ENCODE measurements at regions not wholly inside any gene's neighbourhood (a gene's known extent, or its start where the extent isn't known, plus 50 kb on each side); places are given as distances from the start of the nearest gene placed in this dataset.
A peak's percentile ranks its signal among the peaks of the same experiment; 100 is the strongest.

DNA sequence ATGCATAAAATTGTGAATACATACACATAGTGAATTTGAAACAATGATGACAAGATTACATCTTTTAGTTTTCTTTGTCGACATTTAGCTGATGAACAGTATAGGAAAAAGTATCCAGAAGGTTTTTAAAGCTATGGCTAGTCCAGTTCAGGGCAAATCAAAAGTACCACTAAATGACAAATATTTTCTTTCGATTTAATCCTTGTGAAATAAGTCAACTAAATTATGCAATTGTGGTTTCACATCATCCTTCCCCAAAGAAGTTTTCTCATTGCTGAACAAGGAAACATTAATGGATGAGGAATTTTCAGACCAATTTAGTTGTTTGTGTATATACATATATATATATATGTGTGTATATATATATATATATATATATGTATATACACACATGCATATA lies 774.0 kb downstream of the DNAJB9 start:
- H3K4me1 ChIP-seq = no peaks in the 10 kb centered on the region
- H3K27me3 ChIP-seq = no peaks in the 10 kb centered on the region
- no peaks in the 10 kb centered on the region for H3K36me3 ChIP-seq (replicated peaks in 1 of 2; ENCODE audit: insufficient read depth in 1 of 2, low read depth in 2 of 2)
- ATAC-seq (no peak), DNase-seq (no peak)
- intact Hi-C loops (cut with DNase I) = no loop called here
- H3K4me3 ChIP-seq = no peak overlapping the region
- TF ChIP-seq, protein P1, sequence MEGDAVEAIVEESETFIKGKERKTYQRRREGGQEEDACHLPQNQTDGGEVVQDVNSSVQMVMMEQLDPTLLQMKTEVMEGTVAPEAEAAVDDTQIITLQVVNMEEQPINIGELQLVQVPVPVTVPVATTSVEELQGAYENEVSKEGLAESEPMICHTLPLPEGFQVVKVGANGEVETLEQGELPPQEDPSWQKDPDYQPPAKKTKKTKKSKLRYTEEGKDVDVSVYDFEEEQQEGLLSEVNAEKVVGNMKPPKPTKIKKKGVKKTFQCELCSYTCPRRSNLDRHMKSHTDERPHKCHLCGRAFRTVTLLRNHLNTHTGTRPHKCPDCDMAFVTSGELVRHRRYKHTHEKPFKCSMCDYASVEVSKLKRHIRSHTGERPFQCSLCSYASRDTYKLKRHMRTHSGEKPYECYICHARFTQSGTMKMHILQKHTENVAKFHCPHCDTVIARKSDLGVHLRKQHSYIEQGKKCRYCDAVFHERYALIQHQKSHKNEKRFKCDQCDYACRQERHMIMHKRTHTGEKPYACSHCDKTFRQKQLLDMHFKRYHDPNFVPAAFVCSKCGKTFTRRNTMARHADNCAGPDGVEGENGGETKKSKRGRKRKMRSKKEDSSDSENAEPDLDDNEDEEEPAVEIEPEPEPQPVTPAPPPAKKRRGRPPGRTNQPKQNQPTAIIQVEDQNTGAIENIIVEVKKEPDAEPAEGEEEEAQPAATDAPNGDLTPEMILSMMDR (IDR thresholded peaks at IDR 0.05) = no peak
- no peak for TF ChIP-seq POLR2A (IDR thresholded peaks at IDR 0.05)
- no peak overlapping the region for H3K27ac ChIP-seq
- no peaks in the 10 kb centered on the region for H3K9me3 ChIP-seq
- WGBS, 2 donors = 79 to 86% methylated on average over 2 of the region's 2 CpGs

DNA sequence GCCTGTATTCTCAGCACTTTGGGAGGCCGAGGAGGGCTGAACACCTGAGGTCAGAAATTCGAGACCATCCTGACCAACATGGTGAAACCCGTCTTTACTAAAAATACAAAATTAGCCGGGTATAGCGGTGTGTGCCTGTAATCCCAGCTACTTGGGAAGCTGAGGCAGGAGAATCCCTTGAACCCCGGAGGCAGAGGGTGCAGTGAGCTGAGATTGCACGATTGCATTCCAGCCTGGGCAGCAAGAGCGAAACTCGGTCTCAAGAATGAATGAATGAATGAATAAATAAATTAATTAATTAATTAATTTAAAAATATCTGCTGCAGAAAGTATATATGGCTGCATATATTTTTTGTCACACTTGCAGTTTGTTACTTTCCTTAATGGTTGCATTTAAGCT lies 781.8 kb downstream of the DNAJB9 start:
- no peaks in the 10 kb centered on the region for H3K36me3 ChIP-seq (replicated peaks in 1 of 2; ENCODE audit: insufficient read depth in 1 of 2, low read depth in 2 of 2)
- 93% methylated on average over 9 of the region's 9 CpGs for WGBS, 2 donors
- DNase-seq = no peak
- intact Hi-C loops (cut with DNase I) = no loop called here
- TF ChIP-seq, protein P1 (IDR thresholded peaks at IDR 0.05) = no peak
- TF ChIP-seq POLR2A (IDR thresholded peaks at IDR 0.05) = no peak
- no peak overlapping the region for H3K4me3 ChIP-seq
- no peaks in the 10 kb centered on the region for H3K9me3 ChIP-seq
- no peak for ATAC-seq
- no peaks in the 10 kb centered on the region for H3K4me1 ChIP-seq
- H3K27me3 ChIP-seq = no peaks in the 10 kb centered on the region
- H3K27ac ChIP-seq = no peak overlapping the region

DNA sequence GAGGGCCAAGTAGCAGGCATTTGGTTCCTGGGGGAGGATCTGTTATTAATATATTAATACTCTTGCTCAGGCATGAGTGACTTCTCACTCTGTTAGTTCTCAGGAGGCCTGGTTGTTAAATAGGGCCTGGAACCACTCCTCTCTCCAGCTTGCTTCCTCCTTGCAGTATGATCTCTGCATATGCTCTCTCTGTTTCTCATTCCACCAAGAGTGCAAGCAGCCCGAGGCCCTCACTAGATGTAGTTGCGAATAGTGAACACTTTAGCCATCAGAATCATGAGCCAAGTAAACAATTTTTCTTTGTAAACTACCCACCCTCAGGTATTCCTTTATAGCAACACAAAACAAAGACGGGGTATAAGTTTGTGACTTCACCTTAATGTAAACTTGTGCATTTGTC lies 784.3 kb downstream of the DNAJB9 start:
- H3K4me1 ChIP-seq = no peaks in the 10 kb centered on the region
- H3K27me3 ChIP-seq = no peaks in the 10 kb centered on the region
- no peak overlapping the region for H3K4me3 ChIP-seq
- no peak overlapping the region for H3K27ac ChIP-seq
- no peaks in the 10 kb centered on the region for H3K36me3 ChIP-seq (replicated peaks in 1 of 2; ENCODE audit: insufficient read depth in 1 of 2, low read depth in 2 of 2)
- intact Hi-C loops (cut with DNase I) = no loop called here
- TF ChIP-seq, protein P1 (IDR thresholded peaks at IDR 0.05) = no peak
- no peak for TF ChIP-seq POLR2A (IDR thresholded peaks at IDR 0.05)
- 74% methylated on average over 3 of the region's 3 CpGs for WGBS, 2 donors
- ATAC-seq = no peak
- no peak for DNase-seq
- no peaks in the 10 kb centered on the region for H3K9me3 ChIP-seq

DNA sequence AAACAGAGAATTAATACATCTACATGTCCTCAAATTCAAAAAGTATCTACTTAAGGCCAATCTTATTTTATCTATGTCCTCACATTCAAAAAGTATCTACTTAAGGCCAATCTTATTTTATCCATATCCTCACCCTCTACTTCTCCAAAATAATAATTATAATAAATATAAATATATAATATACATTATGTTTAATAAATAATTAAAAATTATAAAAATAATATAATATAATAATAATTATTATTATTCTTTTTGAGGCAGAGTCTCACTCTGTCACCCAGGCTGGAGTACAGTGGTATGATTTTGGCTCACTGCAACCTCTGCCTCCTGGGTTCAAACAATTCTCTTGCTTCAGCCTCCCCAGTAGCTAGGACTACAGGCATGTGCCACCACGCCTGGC lies 784.9 kb downstream of the DNAJB9 start:
- Histone ChIP-seq H3K4me1 (no peaks in the 10 kb centered on the region), H3K27me3 (no peaks in the 10 kb centered on the region), H3K27ac (no peak overlapping the region), H3K9me3 (no peaks in the 10 kb centered on the region), H3K36me3 (replicated peaks in 1 of 2; ENCODE audit: insufficient read depth in 1 of 2, low read depth in 2 of 2) (no peaks in the 10 kb centered on the region), H3K4me3 (no peak overlapping the region)
- TF ChIP-seq POLR2A (IDR thresholded peaks at IDR 0.05) = no peak
- TF ChIP-seq, protein P1 (IDR thresholded peaks at IDR 0.05) = no peak
- intact Hi-C loops (cut with DNase I) = no loop called here
- ATAC-seq (no peak), DNase-seq (no peak)
- 74 to 100% methylated on average over 1 of the region's 1 CpG for WGBS, 2 donors

DNA sequence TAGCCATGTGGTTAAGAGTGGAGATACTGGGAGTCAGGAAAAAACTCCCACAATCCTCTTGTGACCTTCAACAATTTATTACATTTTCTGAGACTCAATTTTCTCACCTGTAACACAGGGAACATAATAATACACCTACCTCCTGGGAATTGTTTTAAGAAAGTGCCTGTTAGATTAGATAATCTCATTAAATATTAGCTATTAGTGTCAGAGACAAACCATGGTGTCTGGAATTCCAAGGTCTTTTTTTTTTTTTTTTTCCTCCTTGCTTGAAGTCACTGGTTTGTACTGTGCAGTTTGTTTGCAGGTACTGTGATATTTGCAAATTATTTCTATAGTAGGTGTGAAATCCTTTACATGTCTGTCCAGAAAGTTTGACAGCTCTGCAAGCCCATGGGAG lies 806.1 kb downstream of the DNAJB9 start:
- no peaks in the 10 kb centered on the region for H3K36me3 ChIP-seq (replicated peaks in 1 of 2; ENCODE audit: insufficient read depth in 1 of 2, low read depth in 2 of 2)
- peaks cover 56% of the 10 kb centered on the region for H3K4me1 ChIP-seq
- H3K27ac ChIP-seq = peak overlapping the region in 3 of 4 donors; percentile 34 to 58 (median 36)
- intact Hi-C loops (cut with DNase I) = no loop called here
- no peaks in the 10 kb centered on the region for H3K27me3 ChIP-seq
- H3K9me3 ChIP-seq = no peaks in the 10 kb centered on the region
- ATAC-seq (peak; percentile 74), DNase-seq (no peak)
- H3K4me3 ChIP-seq = no peak overlapping the region
- TF ChIP-seq, protein P1 (IDR thresholded peaks at IDR 0.05) = no peak
- no peak for TF ChIP-seq POLR2A (IDR thresholded peaks at IDR 0.05)

All from body of pancreas (tissue), 4 donors.